ENCODE measurements at regions not wholly inside any gene's neighbourhood (a gene's known extent, or its start where the extent isn't known, plus 50 kb on each side); places are given as distances from the start of the nearest gene placed in this dataset.

- H2AFZ ChIP-seq (ENCODE audit: control insufficient read depth, low read depth, low read length) = no peak overlapping the region
- H3K4me1 ChIP-seq (ENCODE audit: control insufficient read depth, insufficient read depth, low read length) = no peaks in the 10 kb centered on the region
- intact Hi-C loops (cut with micrococcal nuclease; ENCODE audit: unreplicated experiment) = no loop called here
- H4K20me1 ChIP-seq (ENCODE audit: control insufficient read depth, insufficient read depth) = no peaks in the 10 kb centered on the region
- DNase-seq (ENCODE audit: low read depth, low spot score) (no peak), FAIRE-seq (no peak), ATAC-seq (no peak)
- no peaks in the 10 kb centered on the region for H3K36me3 ChIP-seq (ENCODE audit: control insufficient read depth in 2 of 2, insufficient read depth in 2 of 2, low read length in 1 of 2)
- H3K4me2 ChIP-seq (ENCODE audit: control insufficient read depth, insufficient read depth) = no peak overlapping the region
- 0% methylated on average over 1 of the region's 1 CpG for WGBS (ENCODE audit: insufficient coverage, insufficient replicate concordance, low lambda C conversion rate, missing lambda C conversion rate)
- TF ChIP-seq FOXK2 (IDR thresholded peaks at IDR 0.05) (no peak), NRF1 (conservative IDR thresholded peaks at IDR 0.05; ENCODE audit: low read depth, low read length) (no peak), IRF4 (IDR thresholded peaks at IDR 0.05; ENCODE audit: low read depth, low read length) (no peak), NFYB (IDR thresholded peaks at IDR 0.05; ENCODE audit: insufficient read depth, low read depth, low read length) (no peak), ZBED1 (IDR thresholded peaks at IDR 0.05; ENCODE audit: borderline replicate concordance) (no peak), ZNF24 (IDR thresholded peaks at IDR 0.05) (no peak), SRF (IDR thresholded peaks at IDR 0.05; ENCODE audit: low read depth in 2 of 2, low read length in 2 of 2) (no peak), GATAD2B (conservative IDR thresholded peaks at IDR 0.05; ENCODE audit: low read depth) (no peak)
- TF ChIP-seq, protein P1, sequence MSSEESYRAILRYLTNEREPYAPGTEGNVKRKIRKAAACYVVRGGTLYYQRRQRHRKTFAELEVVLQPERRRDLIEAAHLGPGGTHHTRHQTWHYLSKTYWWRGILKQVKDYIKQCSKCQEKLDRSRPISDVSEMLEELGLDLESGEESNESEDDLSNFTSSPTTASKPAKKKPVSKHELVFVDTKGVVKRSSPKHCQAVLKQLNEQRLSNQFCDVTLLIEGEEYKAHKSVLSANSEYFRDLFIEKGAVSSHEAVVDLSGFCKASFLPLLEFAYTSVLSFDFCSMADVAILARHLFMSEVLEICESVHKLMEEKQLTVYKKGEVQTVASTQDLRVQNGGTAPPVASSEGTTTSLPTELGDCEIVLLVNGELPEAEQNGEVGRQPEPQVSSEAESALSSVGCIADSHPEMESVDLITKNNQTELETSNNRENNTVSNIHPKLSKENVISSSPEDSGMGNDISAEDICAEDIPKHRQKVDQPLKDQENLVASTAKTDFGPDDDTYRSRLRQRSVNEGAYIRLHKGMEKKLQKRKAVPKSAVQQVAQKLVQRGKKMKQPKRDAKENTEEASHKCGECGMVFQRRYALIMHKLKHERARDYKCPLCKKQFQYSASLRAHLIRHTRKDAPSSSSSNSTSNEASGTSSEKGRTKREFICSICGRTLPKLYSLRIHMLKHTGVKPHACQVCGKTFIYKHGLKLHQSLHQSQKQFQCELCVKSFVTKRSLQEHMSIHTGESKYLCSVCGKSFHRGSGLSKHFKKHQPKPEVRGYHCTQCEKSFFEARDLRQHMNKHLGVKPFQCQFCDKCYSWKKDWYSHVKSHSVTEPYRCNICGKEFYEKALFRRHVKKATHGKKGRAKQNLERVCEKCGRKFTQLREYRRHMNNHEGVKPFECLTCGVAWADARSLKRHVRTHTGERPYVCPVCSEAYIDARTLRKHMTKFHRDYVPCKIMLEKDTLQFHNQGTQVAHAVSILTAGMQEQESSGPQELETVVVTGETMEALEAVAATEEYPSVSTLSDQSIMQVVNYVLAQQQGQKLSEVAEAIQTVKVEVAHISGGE (CRISPR knock-in tag; IDR thresholded peaks at IDR 0.05) = no peak
- no peaks in the 10 kb centered on the region for H3K27me3 ChIP-seq (replicated peaks in 1 of 2; ENCODE audit: control insufficient read depth in 2 of 2, insufficient read depth in 2 of 2, low read length in 1 of 2)
- no peaks in the 10 kb centered on the region for H3K79me2 ChIP-seq (ENCODE audit: control insufficient read depth, insufficient read depth, low read length)
- no peak overlapping the region for H3K9ac ChIP-seq (ENCODE audit: control insufficient read depth, insufficient read depth, low read length)
- no TSS peak for BruUV-seq (replicated peaks)
- no peak overlapping the region for H3K27ac ChIP-seq (ENCODE audit: control insufficient read depth, insufficient read depth)
- ChIA-PET SMC1A (ENCODE audit: uncharacterized antibody, unreplicated experiment) (no interaction called here), POLR2A (no interaction called here), RAD21 (ENCODE audit: unreplicated experiment) (no interaction called here), CTCF (no interaction called here)
- no peak overlapping the region for H3K4me3 ChIP-seq
- no peaks in the 10 kb centered on the region for H3K9me3 ChIP-seq (replicated peaks; ENCODE audit: control insufficient read depth, insufficient read depth, low read length)
- in situ Hi-C loops (cut with MboI) = no loop called here
These were observed 495.5 kb upstream of the RGS18 start for GRCh38 chr1:191662746-191663145.

Data from GM12878 (cell line).